ENCODE measurements at regions not wholly inside any gene's neighbourhood (a gene's known extent, or its start where the extent isn't known, plus 50 kb on each side); places are given as distances from the start of the nearest gene placed in this dataset.
"Not testable (repeated sequence)": the region's sequence is repeated elsewhere in the genome, so short reads cannot be mapped to it uniquely, and the experiment has no call there.

DNA sequence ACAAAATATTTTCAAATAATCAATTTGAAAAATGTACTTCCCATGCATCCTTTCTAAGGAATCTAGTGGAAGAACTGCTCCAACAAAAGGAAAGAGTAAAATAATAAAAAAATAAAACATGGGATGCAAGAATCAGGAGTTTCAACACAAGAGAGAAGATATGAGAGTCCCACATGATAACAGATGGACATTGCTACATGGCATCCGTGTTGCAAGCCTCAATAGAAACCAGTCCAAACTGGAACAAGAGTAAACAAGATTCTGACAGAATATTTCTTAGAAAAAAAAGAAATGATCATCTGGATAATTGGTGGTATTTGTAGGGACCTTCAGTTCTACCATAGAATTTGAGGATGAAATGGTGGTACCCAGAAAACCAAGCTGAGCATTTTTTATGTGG, 186.8 kb downstream of the FRK start:
- DNase-seq (ENCODE audit: low spot score), result no peak

GRCh38 chr6:115870464-115870863, 190.2 kb downstream of the FRK start:
- DNase-seq (ENCODE audit: low spot score), result no peak

DNA sequence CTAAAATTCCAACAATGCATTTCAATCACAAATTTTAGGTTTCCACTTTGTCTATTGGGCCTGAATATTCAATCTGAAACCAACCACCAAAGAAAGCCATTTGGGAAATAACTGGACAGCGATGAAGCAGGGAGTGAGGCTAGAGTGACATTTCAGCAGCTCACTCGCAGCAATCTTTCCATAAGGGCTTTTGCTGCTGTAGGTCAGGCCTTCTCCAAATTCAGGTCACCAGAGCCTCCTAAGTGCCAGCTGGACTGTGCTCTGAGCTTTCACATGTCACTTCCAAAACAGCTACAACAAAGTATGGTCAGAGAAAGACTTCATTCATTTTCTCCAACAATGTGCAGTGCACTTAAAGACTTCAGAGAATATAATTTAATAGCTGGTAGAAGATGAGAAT, 194.8 kb downstream of the FRK start:
- DNase-seq (ENCODE audit: low spot score), result no peak

DNA sequence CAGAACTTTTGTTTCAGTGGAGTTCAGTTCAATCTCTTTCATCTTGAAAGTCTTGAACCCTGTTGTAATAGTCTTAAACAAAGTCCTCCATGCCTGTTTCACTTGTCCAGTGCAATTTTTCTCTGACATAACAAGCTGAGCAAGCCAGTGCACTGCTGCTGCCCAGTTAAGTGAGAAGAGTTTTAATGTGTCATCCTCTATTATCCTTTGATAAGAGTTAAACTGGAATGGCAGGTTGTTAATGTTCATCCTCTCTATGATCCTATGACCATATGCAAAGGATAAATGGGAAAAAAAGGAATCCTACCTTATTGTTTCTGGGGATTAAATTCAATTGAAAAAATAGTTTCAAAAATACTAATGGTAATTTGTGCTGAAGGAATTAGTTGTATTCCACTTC, 197.5 kb downstream of the FRK start:
- DNase-seq (ENCODE audit: low spot score), result no peak

- not testable (repeated sequence) for DNase-seq (ENCODE audit: low spot score)
These were observed 199.0 kb downstream of the FRK start for GRCh38 chr6:115861658-115862057.

DNA sequence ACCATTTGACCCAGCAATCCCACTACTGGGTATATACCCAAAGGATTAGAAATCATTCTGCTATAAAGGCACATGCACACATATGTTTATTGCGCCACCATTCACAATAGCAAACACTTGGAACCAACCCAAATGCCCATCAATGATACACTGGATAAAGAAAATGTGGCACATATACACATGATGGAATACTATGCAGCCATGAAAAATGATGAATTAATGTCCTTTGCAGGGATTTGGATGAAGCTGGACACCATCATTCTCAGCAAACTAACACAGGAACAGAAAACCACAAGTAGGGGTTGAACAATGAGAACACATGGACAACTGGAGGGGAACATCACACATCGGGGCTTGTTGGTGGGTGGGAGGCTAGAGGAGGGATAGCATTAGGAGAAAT, 201.1 kb downstream of the FRK start:
- DNase-seq (ENCODE audit: low spot score), result not testable (repeated sequence)

DNA sequence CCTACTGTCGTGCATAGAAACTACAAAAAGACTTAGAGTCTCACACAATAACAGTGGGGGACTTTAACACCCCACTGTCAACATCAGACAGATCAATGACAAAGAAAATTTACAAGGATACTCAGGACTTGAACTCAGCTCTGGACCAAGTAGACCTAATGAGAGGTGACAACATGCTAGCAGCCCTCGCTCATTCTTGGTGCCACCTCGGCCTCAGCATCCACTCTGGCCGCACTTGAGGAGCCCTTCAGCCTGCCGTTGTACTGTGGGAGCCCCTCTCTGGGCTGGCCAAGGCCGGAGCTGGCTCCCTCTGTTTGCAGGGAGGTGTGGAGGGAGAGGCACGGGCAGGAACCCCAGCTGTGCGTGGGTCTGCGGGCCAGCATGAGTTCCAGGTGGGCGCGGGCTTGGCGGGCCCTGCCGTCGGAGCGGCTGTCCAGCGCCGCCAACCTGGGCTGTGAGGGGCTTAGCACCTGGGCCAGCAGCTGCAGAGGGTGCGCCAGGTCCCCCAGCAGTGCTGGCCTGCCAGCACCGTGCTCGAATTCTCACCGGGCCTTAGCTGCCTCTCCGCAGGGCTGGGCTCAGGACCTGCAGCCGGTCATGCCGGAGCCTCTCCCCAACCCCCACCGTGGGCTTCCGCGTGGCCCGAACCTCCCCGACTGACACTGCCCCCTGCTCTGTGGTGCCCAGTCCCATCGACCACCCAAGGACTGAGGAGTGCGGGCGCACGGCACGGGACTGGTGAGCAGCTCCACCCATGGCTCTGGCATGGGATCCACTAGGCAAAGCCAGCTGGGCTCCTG, 205.6 kb downstream of the FRK start:
- no peak for DNase-seq (ENCODE audit: low spot score)

DNA sequence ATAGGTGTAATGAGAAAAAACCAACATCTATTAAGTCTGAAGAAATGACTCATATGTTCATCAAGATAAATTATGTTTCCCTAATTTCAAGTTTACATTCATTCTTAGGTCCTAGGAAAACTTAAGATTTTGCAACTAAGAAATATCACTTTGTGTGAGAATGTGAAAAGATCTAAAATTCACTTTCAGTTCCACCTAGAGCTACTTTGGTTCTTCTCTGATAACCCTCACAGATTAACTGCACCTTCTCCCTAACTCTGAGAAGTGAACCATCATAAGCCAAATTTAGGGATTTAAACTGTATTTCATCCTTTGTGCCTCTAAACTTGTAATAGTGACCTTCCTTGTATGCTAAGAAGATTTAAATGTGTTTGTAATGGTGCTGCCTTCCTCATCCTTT, 213.0 kb downstream of the FRK start:
- DNase-seq (ENCODE audit: low spot score), result no peak

DNA sequence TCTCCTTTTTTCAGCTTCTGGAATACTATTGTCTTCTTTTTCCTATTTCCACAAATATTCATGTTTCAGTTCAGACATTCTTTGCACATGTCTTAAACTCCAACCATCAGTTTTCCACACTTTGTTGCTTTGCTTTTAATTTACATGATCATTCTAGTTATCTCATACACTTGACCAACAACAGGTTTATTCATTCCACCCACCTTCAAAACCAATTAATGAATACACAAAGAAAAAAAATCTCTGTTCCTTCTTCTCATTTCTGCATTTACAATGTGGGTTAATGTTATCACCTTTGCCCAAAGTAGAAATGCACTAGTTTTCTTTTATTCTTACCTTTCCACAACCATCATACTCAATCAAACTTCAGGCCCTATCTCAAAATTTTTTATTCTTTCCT, 216.7 kb downstream of the FRK start:
- no peak for DNase-seq (ENCODE audit: low spot score)

DNA sequence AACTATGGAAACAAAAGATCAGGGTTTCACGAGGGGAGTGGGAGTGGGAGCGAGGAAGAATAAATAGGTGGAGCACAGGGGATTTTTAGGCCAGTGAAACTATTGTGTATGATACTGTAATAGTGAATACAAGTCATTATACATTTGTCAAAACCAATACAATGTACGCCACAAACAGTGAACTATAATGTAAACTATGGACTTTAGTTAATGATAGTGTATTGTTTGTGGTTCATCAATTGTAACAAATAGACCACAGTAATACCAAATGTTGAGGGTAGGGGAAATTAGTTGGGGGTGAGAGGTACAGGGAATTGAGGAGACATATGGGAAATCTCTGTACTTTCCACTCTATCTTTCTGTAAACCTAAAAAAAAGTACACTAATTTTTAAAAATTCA, 218.4 kb downstream of the FRK start:
- DNase-seq (ENCODE audit: low spot score), result no peak

DNA sequence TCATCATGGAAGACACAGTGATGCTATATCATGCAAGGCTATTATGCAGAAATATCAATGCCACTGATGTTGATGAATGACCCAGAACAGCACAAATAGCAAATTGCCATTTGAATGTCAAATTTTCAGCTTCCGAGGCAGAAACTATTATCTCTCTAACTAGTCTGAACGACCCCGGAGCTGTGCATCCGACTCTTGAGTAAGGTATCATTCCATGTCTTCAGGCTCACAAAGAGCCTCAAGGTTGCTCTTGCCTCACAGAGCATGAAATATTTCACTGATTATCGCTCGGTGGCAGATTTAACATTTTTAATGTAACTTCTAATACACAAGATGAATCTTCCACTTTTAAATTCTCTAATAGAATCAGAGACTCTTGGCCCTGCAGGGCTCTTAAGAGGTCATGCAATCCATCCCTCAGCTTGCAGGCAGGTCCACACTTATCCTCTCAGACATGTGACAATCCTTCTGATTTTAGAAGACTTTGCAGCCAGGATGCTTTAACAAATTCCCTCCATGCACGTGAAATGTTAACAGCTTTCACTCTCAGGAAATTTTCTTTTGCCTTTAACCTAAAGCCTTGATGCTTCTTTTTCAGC, 221.0 kb downstream of the FRK start:
- DNase-seq (ENCODE audit: low spot score), result no peak

GRCh38 chr6:115838763-115839401, 221.8 kb downstream of the FRK start:
- peak; percentile 20 for DNase-seq (ENCODE audit: low spot score)

- DNase-seq (ENCODE audit: low spot score), result no peak
These were observed 222.5 kb downstream of the FRK start for GRCh38 chr6:115838216-115838615.

DNA sequence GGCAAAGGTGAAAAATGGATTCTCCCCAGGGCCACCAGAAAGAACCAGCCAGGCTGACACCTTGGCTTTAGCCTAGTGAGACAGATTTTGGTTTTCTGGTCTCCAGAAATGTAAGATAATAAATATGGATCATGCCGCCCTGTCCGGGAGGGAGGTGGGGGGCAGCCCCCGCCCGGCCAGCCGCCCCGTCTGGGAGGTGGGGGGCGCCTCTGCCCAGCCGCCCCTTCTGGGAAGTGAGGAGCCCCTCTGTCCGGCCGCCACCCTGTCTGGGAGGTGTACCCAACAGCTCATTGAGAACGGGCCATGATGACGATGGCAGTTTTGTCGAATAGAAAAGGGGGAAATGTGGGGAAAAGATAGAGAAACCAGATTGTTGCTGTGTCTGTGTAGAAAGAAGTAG, 224.3 kb downstream of the FRK start:
- DNase-seq (ENCODE audit: low spot score), result not testable (repeated sequence)

DNA sequence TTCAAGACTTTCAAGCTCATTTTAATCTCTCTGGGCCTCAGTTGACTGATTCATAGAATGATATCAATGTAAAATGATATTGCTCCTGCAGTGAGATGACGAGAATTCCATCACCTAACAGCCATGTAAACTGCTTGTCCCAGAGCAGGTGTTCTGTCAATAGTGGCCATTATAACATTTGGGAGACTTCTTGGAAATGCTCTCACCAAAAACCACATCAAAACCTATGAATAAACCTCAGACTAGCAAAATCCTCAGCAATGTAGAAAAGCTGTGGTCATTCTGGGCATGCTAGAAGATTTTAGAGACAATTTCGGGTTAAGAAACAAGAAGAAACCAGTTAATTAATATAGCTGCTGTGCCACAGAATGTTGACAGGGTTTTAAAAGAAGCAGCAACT, 225.4 kb downstream of the FRK start:
- no peak for DNase-seq (ENCODE audit: low spot score)

DNA sequence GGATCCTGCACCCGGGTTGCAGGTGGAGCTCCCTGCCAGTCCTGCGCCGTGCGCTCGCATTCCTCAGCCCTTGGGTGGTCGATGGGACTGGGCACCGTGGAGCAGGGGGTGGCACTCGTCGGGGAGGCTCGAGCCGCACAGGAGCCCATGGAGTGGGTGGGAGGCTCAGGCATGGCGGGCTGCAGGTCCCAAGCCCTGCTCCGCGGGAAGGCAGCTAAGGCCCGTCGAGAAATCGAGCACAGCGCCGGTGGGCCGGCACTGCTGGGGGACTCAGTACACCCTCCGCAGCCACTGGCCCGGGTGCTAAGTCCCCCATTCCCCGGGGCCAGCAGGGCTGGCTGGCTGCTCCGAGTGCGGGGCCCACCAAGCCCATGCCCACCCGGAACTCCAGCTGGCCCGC, 226.1 kb downstream of the FRK start:
- DNase-seq (ENCODE audit: low spot score), result not testable (repeated sequence)

DNA sequence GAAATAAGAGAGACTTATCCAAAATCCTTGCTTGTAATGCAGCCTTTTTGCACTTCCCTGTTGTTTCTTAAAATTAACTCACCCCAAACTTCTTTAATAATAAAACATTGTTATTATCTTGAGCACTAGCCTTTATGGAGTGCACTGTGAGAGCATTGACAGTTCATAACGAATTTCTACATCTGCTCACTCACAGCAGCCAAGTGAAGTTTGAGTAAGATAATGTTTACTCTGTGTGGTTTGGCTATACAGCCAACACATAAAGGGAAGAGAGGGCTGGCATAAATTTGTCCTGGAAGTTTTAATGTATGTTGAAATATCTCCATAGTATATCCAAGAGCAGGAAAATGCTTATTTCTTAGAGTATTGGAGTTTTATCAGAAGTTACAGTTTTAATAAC, 227.9 kb downstream of the FRK start:
- no peak for DNase-seq (ENCODE audit: low spot score)

DNA sequence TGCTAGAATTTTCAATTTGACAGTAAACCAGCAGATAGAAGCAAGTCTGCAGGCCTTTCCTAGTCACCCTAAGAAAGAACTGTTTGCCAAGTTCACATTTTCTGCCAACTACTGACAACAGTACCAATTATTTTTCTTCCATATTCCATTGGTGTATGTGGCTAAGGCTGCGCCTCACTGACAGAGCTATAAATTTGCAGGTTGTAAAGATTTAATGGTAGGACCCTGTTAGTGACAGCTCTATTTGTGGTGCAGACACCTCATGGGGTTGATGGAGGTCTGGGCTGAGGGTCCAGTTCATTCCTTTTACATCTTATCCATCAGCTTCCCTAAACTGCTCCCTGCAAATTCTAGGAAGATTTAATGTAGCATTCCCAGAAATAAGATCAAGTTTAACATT, 228.5 kb downstream of the FRK start:
- DNase-seq (ENCODE audit: low spot score), result no peak

DNA sequence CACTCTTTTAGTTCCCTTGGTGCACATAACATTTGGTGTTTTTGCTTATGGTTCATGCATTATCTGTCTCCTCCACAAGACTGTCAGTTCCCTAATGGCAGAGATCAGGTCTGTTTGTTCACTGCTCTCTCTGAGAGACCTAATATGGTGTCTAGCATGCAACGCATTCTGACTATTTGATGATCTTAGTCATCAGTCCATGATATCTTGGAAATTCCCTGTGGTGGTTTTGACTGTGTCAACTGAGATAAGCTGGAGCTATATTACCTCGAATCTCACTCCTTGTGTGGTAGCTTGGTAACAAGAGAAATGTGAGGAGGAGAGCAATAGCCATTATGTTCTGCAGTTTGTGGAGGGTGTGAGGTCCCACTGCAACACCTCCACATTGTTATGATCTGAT, 229.8 kb downstream of the FRK start:
- DNase-seq (ENCODE audit: low spot score), result no peak

GRCh38 chr6:115821798-115822197, 238.9 kb downstream of the FRK start:
- DNase-seq (ENCODE audit: low spot score), result no peak

GRCh38 chr6:115819506-115819905, 241.2 kb downstream of the FRK start:
- DNase-seq (ENCODE audit: low spot score), result no peak

DNA sequence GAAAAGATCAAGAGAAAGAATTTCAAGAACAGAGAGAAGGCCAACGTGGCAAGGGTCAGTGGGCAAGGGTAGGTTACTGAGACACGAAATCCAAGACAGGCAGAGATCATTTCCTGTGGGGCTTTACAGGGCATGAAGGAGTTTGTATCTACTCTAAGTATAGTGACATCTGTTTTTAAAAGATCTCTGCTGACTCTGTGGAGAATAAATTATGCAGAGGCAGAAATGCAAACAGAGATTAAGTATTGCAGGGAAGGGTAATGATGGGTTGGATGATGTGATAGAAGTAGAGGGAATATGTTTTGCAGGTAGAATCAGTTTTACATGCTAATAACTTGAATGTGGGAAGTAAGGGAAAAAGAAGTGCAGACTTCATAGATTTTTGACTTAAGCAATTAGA, 243.5 kb downstream of the FRK start:
- no peak for DNase-seq (ENCODE audit: low spot score)

DNA sequence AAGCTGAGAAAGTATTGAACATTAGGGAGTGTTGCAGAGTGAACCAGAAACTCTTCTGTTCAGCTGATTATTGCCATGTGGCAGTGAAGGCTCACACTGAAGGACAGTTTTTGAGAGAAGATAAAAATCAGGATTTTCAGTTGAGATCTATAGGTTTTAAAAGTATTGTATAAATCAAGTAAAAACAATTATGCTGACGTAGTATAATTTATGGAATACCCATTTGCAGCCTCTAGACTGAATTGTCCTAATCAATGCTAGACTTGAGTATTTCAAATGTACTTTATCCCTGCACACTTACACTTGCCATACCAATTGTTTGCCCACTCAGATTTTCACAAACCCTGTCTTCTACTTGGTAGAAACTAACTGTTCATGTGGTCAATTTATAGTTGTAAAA, 245.8 kb downstream of the FRK start:
- DNase-seq (ENCODE audit: low spot score), result no peak
